HK-2 (cell line): ENCODE measurements at regions not wholly inside any gene's neighbourhood (a gene's known extent, or its start where the extent isn't known, plus 50 kb on each side); places are given as distances from the start of the nearest gene placed in this dataset.
"Not testable (repeated sequence)": the region's sequence is repeated elsewhere in the genome, so short reads cannot be mapped to it uniquely, and the experiment has no call there.

ENCODE experiments used
- DNase-seq: peaks from one replicate; pipeline ENCODE4 v3.0.0-alpha.2; 2018; ENCODE audit not compliant: unreplicated experiment

DNA sequence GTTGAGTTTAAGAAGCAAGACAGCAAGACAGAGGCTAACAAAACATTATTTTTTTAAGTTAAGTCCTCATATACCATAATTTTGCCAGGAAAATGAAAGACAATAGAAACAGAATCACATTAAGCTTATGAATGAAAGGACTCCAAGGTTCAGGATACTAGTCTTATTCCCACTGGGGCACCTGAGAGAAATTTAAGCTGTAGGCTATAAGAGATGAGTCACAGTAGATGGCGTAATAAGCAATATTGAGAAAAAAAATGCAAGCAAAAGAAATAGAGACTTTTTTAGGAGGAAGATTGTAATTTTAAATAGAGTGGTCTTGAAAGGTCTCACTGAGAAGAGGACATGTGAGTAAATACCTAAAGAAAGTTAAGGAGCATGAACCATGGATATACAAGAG lies 57.1 kb upstream of the KIF2B start:
- no peak for DNase-seq

DNA sequence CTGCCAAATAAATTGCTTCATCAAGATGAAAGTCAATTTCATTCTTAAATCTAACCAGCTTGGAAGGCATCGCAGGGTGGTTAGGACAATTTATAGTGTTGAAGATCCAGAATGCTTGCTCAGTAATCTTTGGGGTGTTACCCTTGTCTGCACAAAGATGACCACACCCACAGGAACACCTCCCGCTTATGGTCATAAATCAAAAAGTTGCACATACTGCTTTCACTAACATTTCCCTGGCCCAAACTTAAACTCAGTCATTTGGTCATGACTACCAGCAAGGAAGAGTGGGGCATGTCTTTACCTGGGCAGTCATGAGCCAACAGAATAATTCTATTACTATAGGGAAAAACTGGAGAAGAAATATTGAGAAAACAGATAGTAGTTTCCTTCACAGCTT lies 57.6 kb upstream of the KIF2B start:
- DNase-seq: no peak

DNA sequence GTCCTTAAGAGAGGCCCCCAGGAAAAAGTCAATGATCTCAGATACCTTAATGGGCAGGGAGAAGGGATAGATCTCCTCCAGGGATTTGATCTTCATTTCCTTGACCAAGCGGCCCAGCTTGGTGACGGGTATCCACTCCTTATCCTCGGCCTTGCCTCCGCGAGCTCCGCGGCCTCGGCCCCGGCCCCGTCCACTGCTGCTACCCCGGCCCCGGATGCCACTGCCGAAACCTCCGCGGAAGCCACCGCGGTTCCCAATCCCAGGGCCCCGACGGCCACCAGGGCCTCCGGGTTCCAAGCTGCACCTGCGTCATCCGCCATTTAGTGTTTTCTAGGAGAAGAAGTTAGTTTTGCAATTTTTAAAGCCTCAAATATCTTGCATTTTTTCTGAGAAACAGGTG lies 65.2 kb upstream of the KIF2B start:
- DNase-seq: no peak

DNA sequence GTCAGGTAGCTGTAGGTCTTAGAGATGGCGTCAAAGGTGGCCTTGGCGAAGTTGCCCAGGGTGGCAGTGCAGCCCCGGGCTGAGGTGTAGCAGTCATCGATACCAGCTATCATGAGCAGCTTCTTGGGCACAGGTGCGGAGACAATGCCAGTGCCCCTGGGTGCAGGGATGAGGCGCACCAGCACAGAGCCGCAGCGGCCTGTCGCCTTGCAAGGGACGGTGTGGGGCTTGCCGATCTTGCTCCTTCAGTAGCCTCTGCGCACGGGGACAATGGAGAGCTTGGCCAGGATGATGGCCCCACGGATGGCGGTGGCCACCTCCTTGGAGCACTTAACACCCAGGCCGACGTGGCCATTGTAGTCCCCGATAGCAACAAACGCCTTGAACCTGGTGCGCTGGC lies 65.6 kb upstream of the KIF2B start:
- not testable (repeated sequence) for DNase-seq

DNA sequence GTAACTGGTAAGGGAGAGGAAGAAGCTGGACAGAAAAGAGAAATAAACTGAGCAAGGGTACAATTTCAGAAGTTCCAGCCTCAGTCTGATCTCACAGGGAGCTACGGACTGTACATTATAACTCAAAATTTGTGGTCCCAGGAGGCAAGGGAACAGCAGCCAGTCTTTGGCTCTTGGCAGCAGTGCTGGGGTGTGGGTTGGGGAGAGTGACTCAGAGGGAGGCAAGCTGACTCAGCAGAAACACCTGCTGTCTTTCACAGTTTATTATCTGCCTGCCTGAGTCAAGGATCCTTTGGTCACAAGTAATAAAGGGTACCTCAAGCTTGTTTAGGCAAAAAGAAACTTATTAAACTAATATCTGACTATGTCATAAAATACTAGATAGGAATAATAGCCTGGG lies 73.5 kb upstream of the KIF2B start:
- DNase-seq: peak; percentile 34

DNA sequence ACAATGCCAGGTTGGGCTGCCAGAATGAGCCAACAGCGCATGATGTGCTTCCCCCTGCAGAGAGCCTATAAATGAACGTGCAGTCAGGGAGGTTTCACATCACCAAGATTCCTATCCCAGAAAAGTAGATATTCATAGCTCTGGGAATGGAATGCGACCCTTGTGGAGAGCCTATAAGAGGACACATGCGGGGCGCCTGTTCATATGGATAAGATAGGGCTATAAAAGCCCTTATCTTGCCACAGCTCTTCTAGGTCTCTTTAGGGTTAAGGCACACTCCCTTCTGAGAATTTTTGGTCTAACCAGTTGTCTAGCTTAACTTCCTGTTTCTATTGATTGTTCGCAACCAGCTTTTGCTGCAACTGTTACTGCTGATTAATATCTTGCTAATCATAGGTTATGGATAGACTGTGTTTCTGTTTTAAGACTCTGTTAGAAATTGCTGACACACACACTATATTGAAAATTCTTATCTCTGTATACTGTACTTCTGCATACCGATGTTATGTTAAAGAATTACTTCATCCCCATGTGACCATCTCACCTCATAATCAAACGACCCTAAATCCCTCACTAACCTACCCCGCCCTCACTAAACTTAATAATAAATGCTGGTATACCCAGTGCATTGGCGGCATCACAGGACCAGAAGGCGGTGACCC lies 74.4 kb upstream of the KIF2B start:
- DNase-seq: not testable (repeated sequence)

DNA sequence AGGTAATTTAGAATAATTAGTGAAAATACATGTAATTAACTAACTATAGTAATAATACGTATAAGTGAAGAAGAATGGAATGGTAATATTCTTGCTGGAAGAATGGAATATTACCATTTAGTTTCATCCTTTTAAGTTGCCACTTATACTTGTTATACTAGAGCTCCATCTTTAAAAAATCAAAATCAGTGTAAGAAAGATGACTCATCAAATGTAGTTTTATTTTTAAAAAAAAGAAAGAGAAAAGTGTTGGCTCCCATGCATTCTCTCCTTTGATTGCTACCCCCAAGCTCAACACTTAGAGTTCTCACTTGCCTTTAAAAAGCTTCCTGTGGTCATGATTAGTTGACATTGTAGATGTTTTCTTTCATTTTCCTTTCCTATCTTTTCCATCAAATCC lies 82.4 kb upstream of the KIF2B start:
- DNase-seq: no peak

DNA sequence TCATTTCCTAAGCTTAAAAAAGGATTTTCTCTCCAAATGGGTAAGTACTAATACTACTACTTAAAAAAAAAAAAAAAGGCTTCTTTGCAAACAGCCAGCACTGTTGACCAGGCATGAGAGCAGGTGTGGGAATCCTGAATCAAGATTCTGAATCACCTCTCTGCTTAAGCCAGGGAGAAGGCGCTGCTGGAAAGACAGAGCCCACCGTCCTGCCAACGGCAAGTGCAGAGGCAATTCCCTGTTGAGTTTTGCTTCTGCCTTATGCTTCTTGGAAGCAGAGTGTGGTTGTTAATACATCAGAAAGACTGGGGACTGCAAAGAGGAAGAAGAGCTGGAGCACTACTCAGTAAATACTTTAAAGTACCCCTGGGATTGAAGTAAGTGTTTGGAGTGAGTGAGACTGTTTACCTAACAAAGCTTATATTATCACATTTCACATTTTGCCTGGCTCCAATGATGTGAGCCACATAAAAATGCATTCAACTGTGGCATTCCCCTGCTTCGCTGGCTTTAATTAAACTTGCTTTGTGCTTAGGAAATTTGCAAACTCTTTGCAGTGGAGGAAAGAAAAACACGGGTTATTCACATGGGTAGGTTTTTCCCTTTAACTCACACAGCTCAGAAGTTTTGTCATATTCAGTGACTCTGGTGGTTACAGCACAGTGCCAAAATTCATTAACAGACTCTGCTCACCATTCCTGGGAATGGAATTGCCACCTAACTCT lies 86.0 kb upstream of the KIF2B start:
- no peak for DNase-seq

DNA sequence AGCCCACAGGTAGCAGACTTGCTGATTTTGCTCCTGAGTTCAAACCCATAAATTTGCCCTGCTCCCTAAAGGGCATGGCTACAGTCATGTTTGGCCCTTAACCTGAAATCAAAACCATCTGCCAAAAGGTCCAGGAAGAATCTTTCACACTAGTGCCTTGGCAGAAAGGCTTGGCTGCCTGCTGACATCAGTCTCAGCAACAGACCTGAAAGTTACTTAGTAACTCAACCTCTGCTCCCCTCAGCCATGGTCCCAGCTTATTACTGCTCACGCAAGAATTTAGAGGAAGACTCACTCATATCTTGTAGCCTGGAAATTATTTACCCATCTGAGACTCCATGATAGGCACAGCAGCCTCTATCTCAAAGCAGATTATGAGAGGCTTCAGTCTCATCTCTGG lies 98.0 kb upstream of the KIF2B start:
- DNase-seq: peak; percentile 65

DNA sequence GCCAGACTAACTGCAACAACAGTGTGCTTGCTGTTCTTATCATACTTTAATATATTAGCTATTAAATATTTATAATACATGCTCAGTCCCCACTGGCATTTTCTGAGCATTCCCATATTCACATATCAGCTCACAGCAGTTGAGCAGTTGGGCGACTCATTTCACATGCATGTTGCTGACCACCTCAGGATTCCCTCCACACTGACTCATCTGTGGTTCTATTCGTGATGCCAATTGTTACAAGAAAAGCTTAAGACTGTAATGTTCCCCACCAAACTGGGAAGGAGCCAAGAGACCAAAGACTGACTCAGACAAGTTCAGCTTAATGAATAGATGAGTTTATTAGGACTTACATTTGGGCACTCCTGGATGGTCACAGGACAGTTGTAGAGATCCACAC lies 100.3 kb upstream of the KIF2B start:
- DNase-seq: peak; percentile 79

DNA sequence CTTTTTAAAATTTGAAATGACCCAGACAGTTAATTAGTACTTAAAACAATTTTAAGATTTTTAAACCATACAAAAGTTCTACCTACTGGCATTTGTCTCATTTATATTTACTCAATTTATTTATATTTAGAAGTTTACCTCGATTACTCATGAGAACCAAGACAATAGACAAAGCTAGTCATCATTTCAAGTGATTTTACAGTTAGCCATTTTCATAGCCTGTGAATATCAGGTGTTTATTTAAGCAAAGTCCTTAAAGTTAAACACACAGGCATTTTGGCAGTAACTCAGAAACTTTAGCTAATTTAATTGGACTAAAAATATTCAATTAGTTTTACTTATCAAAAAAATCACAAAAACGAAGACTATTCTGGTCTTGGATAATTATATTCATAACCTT lies 101.6 kb upstream of the KIF2B start:
- DNase-seq: no peak

DNA sequence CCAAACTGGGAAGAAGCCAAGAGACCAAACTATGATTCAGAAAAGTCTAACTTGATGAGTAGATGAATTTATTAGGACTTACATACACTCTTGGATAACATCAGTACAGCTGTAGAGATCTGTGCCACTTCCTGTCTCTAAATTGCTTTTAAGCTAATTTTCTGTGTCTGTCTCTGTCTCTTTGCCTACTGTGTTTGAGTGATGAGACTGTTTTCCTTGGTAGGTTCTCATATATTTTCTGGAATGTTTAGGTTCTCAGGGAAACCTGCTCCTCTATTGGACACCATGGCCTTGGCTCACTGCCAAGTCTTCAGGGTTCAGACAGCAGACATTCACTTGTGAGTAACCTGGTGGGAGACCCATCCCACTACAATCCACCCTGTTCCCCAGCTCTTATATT lies 103.5 kb upstream of the KIF2B start:
- peak; percentile 33 for DNase-seq

DNA sequence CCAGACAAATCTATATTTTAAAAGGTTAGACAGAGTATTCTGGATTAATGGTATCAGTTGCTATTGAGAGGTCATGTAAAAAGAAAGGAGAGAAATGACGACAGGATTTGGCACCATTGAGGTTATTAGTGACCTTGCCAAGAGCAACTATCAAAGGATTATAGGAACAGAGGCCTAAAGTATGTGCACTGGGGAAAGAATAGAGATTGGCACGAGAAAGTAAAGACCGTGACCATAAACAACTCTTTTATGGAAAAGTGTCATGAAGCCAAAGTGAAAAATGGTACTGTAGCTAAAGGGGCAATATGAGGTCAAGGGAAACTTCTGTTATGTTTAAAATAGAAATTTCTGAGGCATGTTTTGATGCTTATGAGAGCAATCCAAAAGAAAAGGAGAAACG lies 115.2 kb upstream of the KIF2B start:
- no peak for DNase-seq

DNA sequence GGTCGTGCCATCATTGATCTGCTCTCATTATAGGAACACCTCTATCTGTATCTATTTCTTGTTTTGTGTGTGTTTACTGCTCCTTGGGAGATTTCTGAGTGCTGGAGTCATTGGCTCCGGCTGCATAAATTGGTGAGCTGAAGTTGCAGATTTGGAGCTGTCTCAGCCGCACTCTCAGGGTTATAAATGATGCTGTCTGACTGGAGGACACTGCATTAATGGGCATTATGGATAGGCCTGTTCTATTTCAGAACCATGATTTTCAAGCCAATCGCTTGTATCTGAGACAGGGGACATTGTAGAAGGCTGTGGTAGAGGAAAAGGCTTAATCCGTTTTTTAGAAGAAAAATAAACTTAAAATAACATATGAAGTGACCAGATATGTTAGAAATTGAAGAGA lies 126.4 kb upstream of the KIF2B start:
- DNase-seq: no peak

DNA sequence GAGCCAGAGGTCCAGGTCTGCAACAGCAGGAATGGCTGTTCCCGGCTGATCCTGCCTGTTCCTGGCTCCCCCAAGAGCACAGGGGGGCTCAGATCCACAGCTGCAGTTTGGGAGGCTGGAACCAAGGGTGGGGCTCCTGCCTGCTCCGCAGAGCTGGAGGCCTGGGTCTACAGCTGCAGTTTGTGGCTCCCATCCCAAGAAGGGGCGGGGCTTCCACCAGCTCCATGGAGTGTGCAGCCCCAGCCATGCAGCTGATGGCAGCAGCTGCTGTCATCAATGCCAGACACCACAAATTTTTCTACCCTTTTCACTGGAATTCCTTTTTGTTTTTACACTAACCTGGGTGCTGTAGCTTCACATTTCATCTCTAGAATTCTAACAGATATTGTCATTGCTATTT lies 135.4 kb upstream of the KIF2B start:
- no peak for DNase-seq

DNA sequence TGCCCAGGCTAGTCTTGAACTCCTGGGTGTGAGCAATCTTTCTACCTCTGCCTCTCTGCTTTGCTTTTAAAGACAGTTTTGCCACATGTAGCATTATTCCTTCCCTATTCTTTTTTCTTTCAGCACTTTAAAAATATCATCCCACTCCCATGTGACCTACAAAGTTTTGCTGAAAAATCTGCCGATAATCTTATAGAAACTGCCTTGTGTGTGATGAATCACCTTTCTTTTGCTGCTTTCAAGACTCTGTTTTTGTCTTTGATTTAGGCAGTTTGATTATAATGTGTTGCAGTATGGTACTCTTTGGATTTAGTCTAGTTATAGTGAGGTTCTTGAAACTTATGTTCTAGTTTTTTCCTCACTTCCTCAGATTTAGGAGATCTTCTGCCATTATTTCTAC lies 142.0 kb upstream of the KIF2B start:
- DNase-seq: no peak

DNA sequence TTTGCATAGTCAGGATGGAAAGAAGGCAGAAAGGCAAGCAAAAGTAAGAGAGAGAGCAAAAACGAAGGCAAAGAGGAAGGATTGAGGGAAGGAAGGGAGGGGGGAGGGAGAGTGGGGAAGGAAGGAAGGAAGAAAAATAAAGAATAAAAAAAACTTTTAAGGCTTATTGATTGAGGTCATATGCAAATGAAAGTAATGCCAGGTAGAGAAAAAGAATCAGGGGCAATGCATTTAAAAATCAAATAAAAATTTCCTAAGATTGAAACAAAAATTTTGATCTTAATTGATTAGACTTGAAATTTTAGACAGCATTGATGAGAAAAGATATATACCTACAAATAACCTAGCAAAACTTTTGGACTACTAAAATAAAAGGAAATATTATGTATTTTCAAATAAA lies 153.9 kb upstream of the KIF2B start:
- DNase-seq: no peak

DNA sequence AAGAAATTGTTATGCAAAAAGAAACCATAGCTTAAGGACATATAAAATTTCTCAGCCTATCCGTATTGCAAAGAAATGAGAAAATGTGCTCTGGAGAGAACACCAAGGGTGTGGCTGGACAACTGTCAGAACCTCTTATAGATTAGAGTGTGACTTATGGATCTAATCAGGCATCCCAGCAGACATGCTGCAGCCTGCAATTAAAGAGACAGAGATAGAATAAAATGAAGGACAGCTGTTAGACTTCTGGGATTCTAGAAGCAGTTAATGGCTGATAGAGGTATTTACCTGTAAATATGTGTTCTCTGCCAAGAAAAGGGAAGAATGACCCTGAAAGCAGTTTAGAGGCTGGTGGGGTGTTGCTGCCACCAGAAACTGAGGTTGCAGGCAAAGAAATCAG lies 160.1 kb upstream of the KIF2B start:
- no peak for DNase-seq

DNA sequence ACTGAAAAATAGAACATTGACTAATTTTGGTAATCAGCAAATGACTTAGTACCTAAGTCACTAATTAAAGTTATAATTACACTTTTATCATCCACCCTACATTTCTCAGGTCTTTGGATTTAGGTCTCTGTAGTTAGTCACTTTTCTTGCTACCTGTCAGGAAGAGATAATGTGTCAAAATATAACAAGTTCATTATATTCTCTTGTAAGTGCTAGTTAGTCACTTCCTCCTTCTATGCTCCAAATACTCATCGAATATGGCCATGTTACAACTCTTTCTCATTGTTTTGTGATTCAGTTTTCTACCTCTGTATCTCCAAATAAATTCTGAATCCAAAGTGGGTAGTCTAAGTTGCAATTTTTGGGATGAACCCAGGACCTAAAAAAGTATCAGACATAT lies 163.5 kb upstream of the KIF2B start:
- DNase-seq: no peak

DNA sequence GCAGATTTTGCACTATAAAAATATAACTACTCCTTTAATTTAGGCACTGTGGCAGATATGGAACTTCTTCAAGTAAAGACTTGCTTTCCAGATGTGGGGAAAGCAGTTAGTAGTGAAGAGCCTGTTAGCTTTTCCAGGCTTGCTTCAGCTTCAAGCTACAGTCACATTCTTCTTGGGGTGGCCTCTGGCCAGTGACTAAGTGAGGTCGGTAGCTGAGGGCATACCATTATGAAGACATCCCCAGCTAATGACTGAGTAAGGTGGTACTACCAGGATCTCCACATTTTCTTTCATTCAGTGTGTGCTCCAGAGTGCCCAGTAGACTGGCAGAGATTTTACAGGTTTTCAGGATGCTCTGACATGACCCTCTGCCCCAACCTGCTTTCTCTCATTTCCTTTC lies 167.1 kb upstream of the KIF2B start:
- DNase-seq: no peak

DNA sequence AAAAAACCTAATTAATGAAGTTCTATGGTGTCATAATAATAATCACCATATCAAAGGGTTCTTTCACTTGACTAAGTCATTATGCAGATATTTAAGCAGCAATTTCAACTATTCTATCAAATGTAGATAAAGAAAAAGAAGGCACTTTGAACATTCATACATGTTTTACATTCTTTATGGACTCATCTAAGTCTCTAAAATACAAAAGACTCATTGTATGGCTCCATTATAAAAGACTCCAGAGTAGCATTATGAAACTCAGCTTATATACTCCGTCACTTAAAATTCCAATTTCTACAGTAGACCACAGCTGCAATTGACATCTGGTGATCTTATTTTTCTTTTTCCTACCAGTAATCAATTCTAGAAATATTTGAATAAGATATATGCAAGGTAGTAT lies 173.5 kb upstream of the KIF2B start:
- DNase-seq: no peak

DNA sequence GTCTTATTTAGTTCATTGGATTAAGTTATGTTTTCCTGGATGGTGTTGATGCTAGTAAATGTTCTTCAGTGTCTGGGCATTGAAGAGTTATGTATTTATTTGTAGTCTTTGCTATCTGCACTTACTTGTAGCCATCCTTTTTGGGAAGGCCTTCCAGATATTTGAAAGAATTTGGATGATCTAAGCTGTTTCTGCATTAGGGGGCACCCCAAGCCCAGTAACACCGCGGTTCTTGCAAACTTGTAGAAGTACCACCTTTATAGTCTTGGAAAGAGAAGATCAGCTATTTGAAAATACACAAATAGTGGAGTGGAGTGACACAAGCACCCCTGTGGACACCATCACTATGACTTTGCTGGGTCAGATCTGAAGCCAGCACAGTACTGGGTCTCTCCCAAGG lies 175.9 kb upstream of the KIF2B start:
- DNase-seq: no peak

DNA sequence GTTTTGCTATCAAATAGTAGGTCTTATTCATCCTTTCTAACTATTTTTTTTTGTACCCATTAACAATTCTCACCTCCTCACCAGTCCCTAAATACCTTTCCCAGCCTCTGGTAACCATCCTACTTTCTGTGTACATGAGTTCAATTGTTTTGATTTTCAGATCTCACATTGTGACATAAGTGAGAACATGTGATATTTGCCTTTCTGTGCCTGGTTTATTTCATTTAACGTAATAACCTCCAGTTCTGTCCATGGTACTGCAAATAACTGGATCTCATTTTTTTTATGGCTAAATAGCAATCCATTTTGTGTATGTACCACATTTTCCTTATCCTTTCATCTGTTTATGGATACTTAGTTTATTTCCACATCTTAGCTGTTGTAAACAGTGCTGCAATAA lies 181.9 kb upstream of the KIF2B start:
- no peak for DNase-seq

DNA sequence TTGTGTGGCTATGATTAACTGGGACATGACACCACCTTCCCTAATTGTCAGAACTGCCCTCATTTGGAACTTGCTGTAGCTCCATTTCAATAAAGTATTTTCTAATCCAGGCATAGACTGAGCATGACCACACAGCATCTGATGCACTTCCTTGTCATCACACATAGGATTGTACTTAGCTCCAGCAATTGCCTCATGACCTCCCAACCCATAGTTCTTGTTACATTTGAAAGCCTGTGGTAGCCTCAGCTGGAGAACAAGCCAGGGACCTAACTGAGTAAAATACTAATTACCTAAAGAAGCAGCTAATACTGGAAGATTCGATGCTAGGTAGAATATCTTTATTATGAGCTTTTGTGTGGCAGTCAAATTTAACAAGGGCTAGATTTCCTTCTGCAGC lies 187.3 kb upstream of the KIF2B start:
- no peak for DNase-seq
